NCI-H345 treated with DMSO at 0.1 percent for 48 hours (cell line): ENCODE measurements at regions not wholly inside any gene's neighbourhood (a gene's known extent, or its start where the extent isn't known, plus 50 kb on each side); places are given as distances from the start of the nearest gene placed in this dataset.
"Not testable (repeated sequence)": the region's sequence is repeated elsewhere in the genome, so short reads cannot be mapped to it uniquely, and the experiment has no call there.

Experiments
- DNase-seq: peaks from one replicate; lab custom pipeline; 2025; ENCODE audit not compliant: unreplicated experiment; lab: John Stamatoyannopoulos, UW

DNA sequence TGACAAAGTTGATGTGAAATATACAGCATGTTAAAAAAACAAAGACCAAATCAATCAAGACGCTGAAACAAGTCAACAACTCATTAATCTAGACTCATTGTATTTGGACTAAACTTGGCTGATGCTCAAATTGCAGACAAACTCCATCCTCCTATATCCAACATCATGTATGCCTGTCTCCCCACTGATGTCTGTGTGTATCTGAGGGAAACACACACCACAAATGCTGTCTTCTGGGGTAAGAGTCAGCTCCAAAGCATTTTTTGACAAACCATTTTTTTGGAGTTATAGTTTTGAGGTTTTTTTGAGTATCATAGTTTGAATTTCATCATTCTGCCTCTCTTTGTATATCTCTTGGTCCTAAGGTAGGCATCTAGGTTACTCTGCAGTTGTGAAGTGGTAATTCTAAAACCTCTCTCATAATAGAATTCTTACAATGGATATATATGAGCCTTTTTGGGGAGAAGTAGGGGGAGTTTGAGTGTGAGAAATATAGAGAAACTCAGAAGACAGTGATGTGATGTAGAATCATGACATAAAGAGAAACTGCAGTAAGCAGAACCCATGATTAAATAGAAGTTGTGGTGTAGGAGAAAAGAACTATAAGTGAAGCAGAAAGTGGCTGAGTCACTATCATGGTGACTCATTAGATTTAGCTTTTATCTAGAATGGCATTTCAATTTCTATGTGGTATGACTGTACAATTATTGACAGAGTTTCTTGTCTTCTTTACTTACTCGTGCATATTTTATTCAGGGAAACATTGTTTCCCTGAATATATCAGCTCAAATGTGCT lies 1531.1 kb upstream of the LRRTM3 start:
- no peak for DNase-seq

DNA sequence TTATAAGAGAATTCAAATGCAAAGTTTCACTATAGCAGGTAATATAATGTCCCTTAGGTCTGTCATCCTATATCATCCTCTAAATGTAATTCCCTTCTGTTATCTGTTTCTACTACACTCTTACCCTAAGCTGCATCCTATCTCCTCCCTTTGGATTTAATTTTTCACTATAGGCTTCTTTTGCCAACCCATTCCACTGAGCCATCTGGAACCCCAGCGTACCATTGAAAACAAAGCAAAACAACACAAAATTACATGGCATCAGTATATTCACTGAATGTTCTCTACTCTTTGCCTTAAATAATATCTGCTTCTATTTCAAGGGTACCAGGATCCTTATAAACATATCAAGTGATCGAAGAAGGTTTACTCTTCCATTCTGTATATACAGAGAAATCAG lies 1530.2 kb upstream of the LRRTM3 start:
- DNase-seq = no peak

DNA sequence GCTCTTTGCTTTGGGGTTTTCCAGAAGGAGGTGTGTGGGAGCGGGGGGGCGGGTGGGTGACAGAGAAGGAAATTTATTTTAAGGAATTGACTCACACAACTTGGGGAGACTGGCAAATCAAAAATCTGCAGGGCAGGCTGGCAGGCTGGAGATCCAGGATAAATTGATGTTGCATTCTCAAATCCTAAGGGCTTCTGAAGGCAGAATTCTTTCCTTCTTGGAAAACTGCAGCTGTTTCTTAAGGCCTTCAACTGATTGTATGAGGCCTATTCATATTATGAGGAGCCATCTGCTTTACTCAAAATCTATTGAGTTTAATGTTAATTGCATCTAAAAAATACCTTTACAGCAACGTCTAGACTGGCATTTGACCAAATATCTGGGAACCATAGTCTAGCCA lies 1528.8 kb upstream of the LRRTM3 start:
- DNase-seq = no peak

DNA sequence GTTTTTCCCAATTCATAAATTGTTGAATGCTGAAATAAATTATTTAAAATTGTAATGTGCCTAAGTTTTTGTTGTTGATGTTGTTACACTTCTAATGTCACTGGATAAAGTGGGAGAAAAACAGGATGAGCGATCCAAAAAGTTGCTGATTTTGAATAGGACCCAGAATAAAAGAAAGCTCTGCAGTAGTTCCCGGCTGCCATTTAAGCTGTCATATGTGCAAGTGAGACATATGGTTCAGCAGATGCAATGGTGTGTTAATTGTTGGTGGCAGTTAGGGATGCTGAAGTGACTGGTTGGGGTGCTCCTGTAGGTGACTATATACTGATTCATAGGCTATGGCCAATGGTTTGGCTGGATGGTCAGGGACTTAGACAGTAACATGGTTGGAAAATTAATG lies 1517.4 kb upstream of the LRRTM3 start:
- DNase-seq = no peak

DNA sequence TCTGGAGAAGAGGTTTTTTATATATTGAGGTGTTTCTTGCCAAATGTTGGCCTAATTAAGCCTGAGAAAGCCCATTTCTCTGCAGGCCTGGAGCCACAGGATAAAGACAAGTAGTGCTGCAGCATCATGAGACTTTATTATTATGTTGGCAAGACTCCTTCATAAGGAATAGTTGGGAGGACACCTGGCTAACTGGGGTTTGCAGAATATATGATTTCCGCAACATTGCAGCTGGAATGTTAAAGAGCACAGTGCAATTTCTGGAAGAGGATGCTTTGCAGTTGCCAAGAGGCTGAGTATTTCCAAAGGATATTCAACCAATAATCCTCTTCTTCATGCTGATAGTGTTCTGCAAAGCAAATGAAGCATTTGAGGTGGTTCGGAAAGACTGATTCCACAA lies 1512.8 kb upstream of the LRRTM3 start:
- DNase-seq = no peak

DNA sequence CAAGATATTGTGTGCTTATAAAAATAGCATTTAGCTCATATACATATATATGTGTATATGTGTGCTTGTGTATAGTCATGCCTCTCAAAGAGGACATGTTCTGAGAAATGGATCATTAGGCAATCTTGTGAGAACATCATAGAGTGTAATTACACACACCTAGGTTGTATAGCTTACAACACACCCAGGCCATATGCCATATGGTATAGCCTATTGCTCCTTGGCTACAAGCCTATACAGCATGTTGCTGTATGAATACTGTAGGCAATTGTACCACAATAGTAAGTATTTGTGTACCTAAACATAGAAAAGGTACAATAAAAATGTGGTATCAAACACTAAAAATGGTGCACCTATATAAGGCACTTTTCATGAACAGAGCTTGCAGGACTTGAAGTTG lies 1510.5 kb upstream of the LRRTM3 start:
- no peak for DNase-seq

GRCh38 chr10:65416094-65416493 lies 1509.7 kb upstream of the LRRTM3 start:
- DNase-seq = no peak

DNA sequence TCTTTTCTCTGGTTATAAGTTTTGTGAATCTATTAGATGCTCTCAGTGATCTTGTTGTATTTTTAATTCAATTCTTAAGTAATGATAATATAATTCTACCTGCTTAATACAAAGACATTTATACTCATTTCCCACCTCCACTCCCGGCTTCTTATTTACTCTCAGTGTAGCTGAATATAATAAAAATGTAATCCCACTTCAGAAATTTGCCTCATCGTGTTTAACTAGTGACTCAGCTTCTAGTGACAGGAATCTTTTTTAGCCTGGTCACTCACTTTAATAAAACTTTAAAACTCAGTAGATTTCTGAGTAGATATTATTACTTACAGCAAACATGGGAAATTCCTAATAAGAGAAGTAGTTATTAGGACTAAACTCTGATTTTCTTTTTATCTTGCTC lies 1506.2 kb upstream of the LRRTM3 start:
- DNase-seq = no peak

GRCh38 chr10:65423043-65423442 lies 1502.8 kb upstream of the LRRTM3 start:
- no peak for DNase-seq

- DNase-seq = not testable (repeated sequence)
Observed at GRCh38 chr10:65429381-65429780, 1496.5 kb upstream of the LRRTM3 start.

GRCh38 chr10:65430979-65431378 lies 1494.9 kb upstream of the LRRTM3 start:
- no peak for DNase-seq

GRCh38 chr10:65470986-65471385 lies 1454.8 kb upstream of the LRRTM3 start:
- DNase-seq = no peak

DNA sequence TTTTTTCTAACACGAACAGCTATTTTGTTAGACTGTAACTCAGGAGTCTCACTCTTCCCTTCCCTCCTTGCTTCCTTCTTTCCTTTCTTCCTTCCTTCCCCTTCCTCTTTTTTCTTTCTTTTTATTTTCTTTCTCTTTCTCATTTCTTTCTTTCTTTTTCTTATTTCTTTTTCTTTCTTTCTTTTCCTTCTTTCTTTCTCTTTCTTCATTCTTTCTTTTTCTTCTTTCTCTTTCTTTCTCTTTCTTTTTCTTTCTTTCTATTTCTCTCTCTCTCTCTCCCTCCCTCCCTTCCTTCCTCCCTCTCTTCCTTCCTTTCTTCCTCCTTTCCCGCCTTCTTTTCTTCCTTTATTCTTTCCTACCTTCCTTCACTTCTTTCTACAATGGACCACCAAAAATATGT lies 1443.0 kb upstream of the LRRTM3 start:
- DNase-seq = no peak

DNA sequence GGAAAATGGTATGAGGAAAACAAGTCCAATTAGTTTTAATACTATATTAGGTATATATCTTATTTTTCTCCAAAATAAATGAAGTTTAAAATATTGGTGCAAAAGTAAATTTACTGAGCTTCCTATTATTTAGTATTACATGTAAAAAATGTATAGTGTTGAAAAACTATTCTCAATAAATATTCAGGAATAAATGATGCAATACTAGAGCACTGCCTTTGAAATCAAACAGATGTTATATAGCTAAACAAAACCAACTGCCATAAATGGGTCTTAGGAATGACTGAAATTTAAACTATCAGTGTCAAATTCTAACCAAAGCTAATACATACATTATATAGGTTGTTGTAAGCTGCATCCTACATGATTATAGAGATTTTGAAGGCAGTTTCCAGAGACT lies 1434.0 kb upstream of the LRRTM3 start:
- no peak for DNase-seq

- DNase-seq = no peak
Observed at GRCh38 chr10:65496541-65496940, 1429.3 kb upstream of the LRRTM3 start.

- DNase-seq = no peak
Observed at GRCh38 chr10:65497837-65498236, 1428.0 kb upstream of the LRRTM3 start.

DNA sequence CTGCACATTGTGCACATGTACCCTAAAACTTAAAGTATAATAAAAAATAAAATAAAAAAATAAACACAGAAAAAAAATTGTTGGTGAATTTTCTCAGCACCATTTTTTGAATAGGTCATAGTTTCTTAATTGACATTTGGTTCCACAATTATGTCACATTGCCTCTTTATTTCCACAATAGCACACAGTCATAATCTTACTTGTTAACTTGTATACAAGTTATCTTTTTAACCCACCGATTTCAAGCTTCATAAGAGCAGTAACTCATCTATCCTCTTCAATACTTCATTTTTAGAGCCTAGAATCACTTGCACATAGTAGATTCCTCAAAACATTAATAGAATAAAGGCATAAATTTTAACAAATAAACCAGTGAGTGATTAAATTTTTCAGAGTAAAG lies 1425.1 kb upstream of the LRRTM3 start:
- no peak for DNase-seq

- no peak for DNase-seq
Observed at GRCh38 chr10:65501259-65501658, 1424.6 kb upstream of the LRRTM3 start.

DNA sequence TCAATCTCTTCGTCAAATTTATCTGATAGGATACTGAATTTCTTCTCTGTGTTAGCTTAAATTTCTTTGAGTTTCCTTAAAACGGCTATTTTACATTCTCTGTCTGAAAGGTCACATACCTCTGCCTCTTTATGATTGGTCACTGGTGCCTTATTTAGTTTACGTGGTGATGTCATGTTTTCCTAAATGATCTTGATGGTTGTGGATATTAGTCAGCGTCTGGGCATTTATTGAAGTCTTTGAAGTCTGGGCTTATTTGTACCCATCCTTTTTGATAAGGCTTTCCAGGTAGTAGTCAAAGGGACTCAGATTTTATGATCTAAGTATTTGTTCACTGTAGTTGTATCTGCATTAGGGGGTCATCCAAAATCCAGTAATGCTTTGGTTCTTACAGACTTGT lies 1407.5 kb upstream of the LRRTM3 start:
- no peak for DNase-seq

GRCh38 chr10:65528986-65529385 lies 1396.8 kb upstream of the LRRTM3 start:
- DNase-seq = no peak

DNA sequence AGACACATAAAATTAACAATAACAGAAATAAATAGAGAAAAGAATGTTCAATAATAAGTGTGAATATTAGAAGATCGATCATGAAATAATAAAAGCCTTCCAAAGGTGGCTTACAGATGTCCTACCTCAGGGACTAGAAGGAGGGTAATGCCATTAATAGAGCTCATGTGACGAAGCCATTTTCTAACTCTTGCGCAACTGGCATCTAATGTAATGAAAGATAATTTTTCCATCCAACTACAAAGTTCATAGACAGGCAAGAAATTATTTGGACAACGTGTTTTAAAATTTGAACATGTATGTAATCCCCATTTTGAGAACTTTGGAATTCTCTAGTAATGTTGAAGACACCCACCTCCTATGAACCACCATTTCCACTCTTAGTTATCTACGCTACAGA lies 1394.3 kb upstream of the LRRTM3 start:
- DNase-seq = no peak

GRCh38 chr10:65534771-65535170 lies 1391.1 kb upstream of the LRRTM3 start:
- DNase-seq = no peak

DNA sequence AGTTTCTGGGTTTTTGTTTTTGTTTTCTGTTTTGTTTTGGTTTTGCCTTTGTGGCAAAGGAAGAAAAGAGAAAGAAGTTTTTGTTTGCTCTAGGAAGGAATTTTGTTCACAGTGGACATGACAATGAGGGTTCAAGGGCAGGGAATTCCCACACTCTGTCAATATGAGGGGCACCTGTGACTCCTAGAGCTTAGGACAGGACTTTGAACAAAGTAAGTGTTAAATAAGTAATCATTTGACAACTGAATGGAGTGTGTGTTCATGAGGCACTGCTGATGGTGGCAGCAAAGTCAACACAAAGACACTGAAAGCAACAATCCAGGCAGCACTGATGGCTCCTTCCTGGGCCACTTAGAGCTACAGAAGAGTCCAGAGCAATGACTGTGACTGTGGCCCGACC lies 1381.1 kb upstream of the LRRTM3 start:
- no peak for DNase-seq
